NCI-H526 (cell line): ENCODE measurements at regions not wholly inside any gene's neighbourhood (a gene's known extent, or its start where the extent isn't known, plus 50 kb on each side); places are given as distances from the start of the nearest gene placed in this dataset.
A peak's percentile ranks its signal among the peaks of the same experiment; 100 is the strongest.

Experiments used
- DNase-seq, 2 experiments: peaks; one replicate each; lab custom pipeline; 2025; lab: John Stamatoyannopoulos, UW

- DNase-seq = no peak
Observed at GRCh38 chr15:39084674-39085530, 496.0 kb upstream of the THBS1 start.

GRCh38 chr15:39086641-39087040, 494.2 kb upstream of the THBS1 start:
- no peak for DNase-seq

- no peak for DNase-seq
Observed at GRCh38 chr15:39088156-39088555, 492.7 kb upstream of the THBS1 start.

- DNase-seq = no peak
Observed at GRCh38 chr15:39092354-39092753, 488.5 kb upstream of the THBS1 start.

- no peak for DNase-seq
Observed at GRCh38 chr15:39092761-39093160, 488.1 kb upstream of the THBS1 start.

GRCh38 chr15:39094116-39094515, 486.8 kb upstream of the THBS1 start:
- DNase-seq = no peak

GRCh38 chr15:39095218-39095879, 485.5 kb upstream of the THBS1 start:
- peak; percentile 50 to 77 for DNase-seq

GRCh38 chr15:39096608-39097205, 484.2 kb upstream of the THBS1 start:
- no peak for DNase-seq

GRCh38 chr15:39099524-39099923, 481.4 kb upstream of the THBS1 start:
- no peak for DNase-seq

- DNase-seq = no peak
Observed at GRCh38 chr15:39100106-39100660, 480.7 kb upstream of the THBS1 start.

GRCh38 chr15:39102431-39102830, 478.4 kb upstream of the THBS1 start:
- no peak for DNase-seq

- no peak for DNase-seq
Observed at GRCh38 chr15:39106950-39107349, 473.9 kb upstream of the THBS1 start.

- no peak for DNase-seq
Observed at GRCh38 chr15:39108021-39108420, 472.9 kb upstream of the THBS1 start.

- no peak for DNase-seq
Observed at GRCh38 chr15:39110336-39110735, 470.5 kb upstream of the THBS1 start.

GRCh38 chr15:39110746-39111145, 470.1 kb upstream of the THBS1 start:
- DNase-seq = no peak

GRCh38 chr15:39113741-39114140, 467.1 kb upstream of the THBS1 start:
- no peak for DNase-seq

- no peak for DNase-seq
Observed at GRCh38 chr15:39114690-39115378, 466.0 kb upstream of the THBS1 start.

- DNase-seq = no peak
Observed at GRCh38 chr15:39115379-39116057, 465.4 kb upstream of the THBS1 start.

GRCh38 chr15:39118510-39118909, 462.4 kb upstream of the THBS1 start:
- DNase-seq = no peak

GRCh38 chr15:39124155-39124552, 456.7 kb upstream of the THBS1 start:
- DNase-seq = no peak

- DNase-seq = no peak
Observed at GRCh38 chr15:39124553-39125171, 456.2 kb upstream of the THBS1 start.
